ENCODE measurements at regions not wholly inside any gene's neighbourhood (a gene's known extent, or its start where the extent isn't known, plus 50 kb on each side); places are given as distances from the start of the nearest gene placed in this dataset.

GRCh38 chr22:49300951-49301397, 526.7 kb downstream of the BRD1 start:
- TF ChIP-seq CTCF (IDR thresholded peaks at IDR 0.05), result no peak
- Histone ChIP-seq H3K27ac (no peak overlapping the region), H3K4me3 (no peak overlapping the region)
- DNase-seq (ENCODE audit: low spot score), result peak; percentile 35

GRCh38 chr22:49300241-49300640, 527.4 kb downstream of the BRD1 start:
- H3K4me3 ChIP-seq, result no peak overlapping the region
- H3K27ac ChIP-seq, result no peak overlapping the region
- TF ChIP-seq CTCF (IDR thresholded peaks at IDR 0.05), result no peak
- DNase-seq (ENCODE audit: low spot score), result peak; percentile 45

- TF ChIP-seq CTCF (IDR thresholded peaks at IDR 0.05), result no peak
- Histone ChIP-seq H3K27ac (no peak overlapping the region), H3K4me3 (no peak overlapping the region)
- DNase-seq (ENCODE audit: low spot score), result peak; percentile 28
Observed at GRCh38 chr22:49299821-49300231, 527.8 kb downstream of the BRD1 start.

GRCh38 chr22:49298834-49299750, 528.6 kb downstream of the BRD1 start:
- no peak overlapping the region for H3K4me3 ChIP-seq
- peak; percentile 46 for DNase-seq (ENCODE audit: low spot score)
- no peak for TF ChIP-seq CTCF (IDR thresholded peaks at IDR 0.05)
- no peak overlapping the region for H3K27ac ChIP-seq

GRCh38 chr22:49297871-49298721, 529.6 kb downstream of the BRD1 start:
- DNase-seq (ENCODE audit: low spot score), result peak; percentile 63
- no peak overlapping the region for H3K27ac ChIP-seq

GRCh38 chr22:49297286-49297870, 530.3 kb downstream of the BRD1 start:
- no peak overlapping the region for H3K4me3 ChIP-seq
- no peak for DNase-seq (ENCODE audit: low spot score)
- no peak overlapping the region for H3K27ac ChIP-seq
- no peak for TF ChIP-seq CTCF (IDR thresholded peaks at IDR 0.05)

More at GRCh38 chr22:49297871-49298721, 529.6 kb downstream of the BRD1 start:
- no peak overlapping the region for H3K4me3 ChIP-seq
- TF ChIP-seq CTCF (IDR thresholded peaks at IDR 0.05), result no peak
